SK-N-SH (cell line): ENCODE measurements at regions not wholly inside any gene's neighbourhood (a gene's known extent, or its start where the extent isn't known, plus 50 kb on each side); places are given as distances from the start of the nearest gene placed in this dataset.

Experiments
- CTCF ChIA-PET: fragments of 300-600, 350-600 bp; formaldehyde crosslinking; extraction: SDS; loops from one replicate; lab custom pipeline; 2021; lab: Yijun Ruan, JAX
- POLR2A ChIA-PET: fragments of 350-600 bp; sonication (Branson Sonifier 250); formaldehyde crosslinking; extraction: SDS; loops from one replicate; lab custom pipeline; 2020; ENCODE audit warnings: antibody characterized with exemption, inconsistent platforms; lab: Yijun Ruan, JAX
- DNase-seq: peaks from one replicate; pipeline ENCODE4 v3.0.0; 2012
- H2AFZ ChIP-seq: fragments of 200-600 bp; sonication (generic); 2 replicates; pipeline ENCODE4 v1.8.1; 2016; ENCODE audit warnings: antibody characterized with exemption, mild to moderate bottlenecking, low read depth
- H3F3A ChIP-seq: fragments of 200-600 bp; sonication (generic); replicated peaks from 2 replicates; pipeline ENCODE3; 2016; ENCODE audit warnings: antibody characterized with exemption, mild to moderate bottlenecking; ENCODE audit not compliant: insufficient read depth
- H3K27ac ChIP-seq, 2 experiments: fragments of 200-500 bp in 1 of 2; fragments of 200-600 bp in 1 of 2; sonication (Bioruptor generic) in 1 of 2; sonication (generic), shearing (Covaris generic) in 1 of 2; 2 replicates each; pipeline versions ENCODE4 v1.5.1 to v1.6.1; 2014 to 2016; ENCODE audit warnings: low read depth in 2 of 2, inconsistent platforms in 1 of 2, low read length in 1 of 2, mild to moderate bottlenecking in 1 of 2, mixed read lengths in 1 of 2
- H3K27me3 ChIP-seq: fragments of 200-600 bp; sonication (generic), shearing (Covaris generic); 2 replicates; pipeline ENCODE4 v1.6.1; 2016; ENCODE audit warnings: mixed run types; ENCODE audit not compliant: insufficient read depth
- H3K36me3 ChIP-seq, 2 experiments: fragments of 200-500 bp in 1 of 2; fragments of 200-600 bp in 1 of 2; sonication (Bioruptor generic) in 1 of 2; sonication (generic) in 1 of 2; replicated peaks in 1 of 2; 2 replicates each; pipeline versions ENCODE3 to v1.5.1; 2014 to 2016; ENCODE audit warnings: low read length in 1 of 2, mild to moderate bottlenecking in 1 of 2; ENCODE audit not compliant: insufficient read depth in 2 of 2, control insufficient read depth in 1 of 2
- H3K4me1 ChIP-seq, 2 experiments: fragments of 200-500 bp in 1 of 2; fragments of 200-600 bp in 1 of 2; sonication (Bioruptor generic) in 1 of 2; sonication (generic), shearing (Covaris generic) in 1 of 2; 2 replicates each; pipeline versions ENCODE4 v1.5.1 to v1.6.1; 2014 to 2016; ENCODE audit warnings: low read depth in 1 of 2, low read length in 1 of 2, mixed run types in 1 of 2; ENCODE audit not compliant: insufficient read depth in 2 of 2, control insufficient read depth in 1 of 2
- H3K4me2 ChIP-seq: fragments of 200-600 bp; sonication (generic), shearing (Covaris generic); 2 replicates; pipeline ENCODE4 v1.6.1; 2017; ENCODE audit warnings: mixed run types
- H3K4me3 ChIP-seq, 2 experiments: fragments of 200-500 bp in 1 of 2; fragments of 200-600 bp in 1 of 2; sonication (Bioruptor generic) in 1 of 2; sonication (generic), shearing (Covaris generic) in 1 of 2; 2 replicates each; pipeline versions ENCODE4 v1.5.1 to v1.8.1; 2014 to 2016; ENCODE audit warnings: low read depth in 2 of 2, inconsistent platforms in 1 of 2, low read length in 1 of 2, mild to moderate bottlenecking in 1 of 2, mixed read lengths in 1 of 2, moderate library complexity in 1 of 2
- H3K79me2 ChIP-seq: fragments of 200-600 bp; sonication (generic); 2 replicates; pipeline ENCODE4 v1.8.1; 2017; ENCODE audit warnings: mild to moderate bottlenecking; ENCODE audit not compliant: insufficient read depth
- H3K9ac ChIP-seq: fragments of 200-600 bp; sonication (generic); 2 replicates; pipeline ENCODE4 v1.6.1; 2017; ENCODE audit warnings: mixed run types
- H3K9me2 ChIP-seq: fragments of 200-600 bp; sonication (generic); 2 replicates; pipeline ENCODE4 v1.6.1; 2017; ENCODE audit warnings: mixed run types
- H3K9me3 ChIP-seq: fragments of 200-600 bp; sonication (generic); 2 replicates; pipeline ENCODE4 v1.6.1; 2017; ENCODE audit warnings: mixed run types, mild to moderate bottlenecking, moderate library complexity
- H4K20me1 ChIP-seq: fragments of 200-600 bp; sonication (generic); 2 replicates; pipeline ENCODE4 v1.6.1; 2017; ENCODE audit warnings: mild to moderate bottlenecking, mixed run types; ENCODE audit not compliant: insufficient read depth
- CHD2 ChIP-seq: fragments of 150-350 bp; IDR thresholded peaks from 2 replicates; pipeline ENCODE4 v1.6.1; 2018; ENCODE audit warnings: low read length; ENCODE audit not compliant: partially characterized antibody
- EP300 ChIP-seq, 2 experiments: IDR thresholded peaks; 2 replicates each; pipeline versions ENCODE4 v1.4.0 to v1.6.1; 2012; ENCODE audit warnings: borderline replicate concordance in 1 of 2, low read depth in 1 of 2, low read length in 1 of 2
- EZH2phosphoT487 ChIP-seq: fragments of 200-600 bp; sonication (generic); IDR thresholded peaks from 2 replicates; pipeline ENCODE4 v1.6.1; 2017; ENCODE audit warnings: low read depth, mixed run types, mild to moderate bottlenecking, antibody characterized with exemption, moderate library complexity, borderline replicate concordance
- FOXJ3 ChIP-seq: sonication (generic); formaldehyde crosslinking; IDR thresholded peaks from 2 replicates; pipeline ENCODE4 v1.5.1; 2020; ENCODE audit warnings: mild to moderate bottlenecking, missing genetic modification reagents
- FOXM1 ChIP-seq: IDR thresholded peaks from 2 replicates; pipeline ENCODE4 v1.4.0; 2012; ENCODE audit warnings: low read depth, mild to moderate bottlenecking
- GABPA ChIP-seq: IDR thresholded peaks from 2 replicates; pipeline ENCODE4 v1.4.0; 2012; ENCODE audit warnings: low read depth, mild to moderate bottlenecking
- GATA2 ChIP-seq: sonication (generic); formaldehyde crosslinking; IDR thresholded peaks from 2 replicates; pipeline ENCODE4 v1.5.0; 2020; ENCODE audit warnings: mild to moderate bottlenecking, missing genetic modification reagents
- MXI1 ChIP-seq: IDR thresholded peaks from 2 replicates; pipeline ENCODE4 v1.6.1; 2012; ENCODE audit warnings: mild to moderate bottlenecking, low read depth, low read length, improper control_type of control experiment
- NRF1 ChIP-seq: IDR thresholded peaks from 2 replicates; pipeline ENCODE4 v1.6.1; 2012; ENCODE audit warnings: low read depth, mild to moderate bottlenecking, low read length
- RAD21 ChIP-seq: IDR thresholded peaks from 2 replicates; pipeline ENCODE4 v1.6.1; 2012; ENCODE audit warnings: mild to moderate bottlenecking, low read length
- RCOR1 ChIP-seq: fragments of 150-350 bp; IDR thresholded peaks from 2 replicates; pipeline ENCODE4 v1.6.1; 2017; ENCODE audit warnings: antibody characterized with exemption, low read length
- RFX5 ChIP-seq: IDR thresholded peaks from 2 replicates; pipeline ENCODE4 v1.6.1; 2012; ENCODE audit warnings: mild to moderate bottlenecking, improper control_type of control experiment, low read length
- TCF12 ChIP-seq: IDR thresholded peaks from 2 replicates; pipeline ENCODE4 v1.4.0; 2012
- TEAD4 ChIP-seq: IDR thresholded peaks from 2 replicates; pipeline ENCODE4 v1.4.0; 2012; ENCODE audit warnings: mild to moderate bottlenecking, borderline replicate concordance; ENCODE audit not compliant: insufficient read depth
- YY1 ChIP-seq: IDR thresholded peaks from 2 replicates; pipeline ENCODE4 v1.4.0; 2012; ENCODE audit warnings: low read depth, mild to moderate bottlenecking
- WGBS: methylation state at CpG from one replicate; pipeline ENCODE4 v1.1.6; 2017; ENCODE audit warnings: low lambda C conversion rate; 5-methylcytosine and 5-hydroxymethylcytosine counted together
- TF ChIP-seq, protein P1 (sequence below): fragments of 200-600 bp; sonication (generic); IDR thresholded peaks from 2 replicates; pipeline ENCODE4 v1.6.1; 2017; ENCODE audit warnings: antibody characterized with exemption, mild to moderate bottlenecking, moderate library complexity
- TF ChIP-seq, protein P2 (sequence below): fragments of 150-350 bp; IDR thresholded peaks from 2 replicates; pipeline ENCODE4 v1.6.1; 2017; ENCODE audit warnings: antibody characterized with exemption, low read length, low read depth, borderline replicate concordance
- TF ChIP-seq, protein P3 (sequence below): IDR thresholded peaks from 2 replicates; pipeline ENCODE4; 2012

DNA sequence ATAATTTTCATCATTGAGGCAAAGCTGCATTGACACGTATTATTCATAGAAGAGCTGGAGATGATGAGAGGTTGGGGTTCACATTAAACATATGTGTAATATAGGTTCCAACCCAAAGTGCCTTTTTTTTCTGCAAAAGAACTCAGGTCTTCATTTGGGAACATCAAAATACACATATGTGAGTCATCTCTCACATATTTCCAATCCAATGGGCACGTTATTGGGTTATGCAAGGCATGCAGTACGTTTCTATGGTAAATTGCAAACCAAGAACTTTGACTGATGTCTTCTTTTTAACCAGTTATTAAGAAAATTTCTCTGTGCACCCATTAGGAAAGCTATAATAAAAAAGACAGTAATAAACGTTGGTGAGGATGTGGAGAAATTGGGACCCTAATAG lies 150.3 kb upstream of the FAM9B start:
- H3K4me2 ChIP-seq: no peak overlapping the region
- H3F3A ChIP-seq: no peaks in the 10 kb centered on the region
- 16% methylated on average over 4 of the region's 4 CpGs for WGBS
- POLR2A ChIA-PET: no interaction called here
- H3K27me3 ChIP-seq: peaks cover 7% of the 10 kb centered on the region; the same call in 1 of the 2 replicates
- no peaks in the 10 kb centered on the region for H4K20me1 ChIP-seq
- no peaks in the 10 kb centered on the region for H3K9me3 ChIP-seq
- H3K9me2 ChIP-seq: no peaks in the 10 kb centered on the region
- H3K79me2 ChIP-seq: no peaks in the 10 kb centered on the region
- no peak overlapping the region for H3K9ac ChIP-seq
- DNase-seq: no peak
- H3K27ac ChIP-seq: no peak overlapping the region
- TF ChIP-seq TEAD4 (no peak), GATA2 (CRISPR knock-in tag) (no peak), GABPA (no peak), RFX5 (no peak), MXI1 (no peak), FOXM1 (no peak), YY1 (no peak), FOXJ3 (no peak)
- TF ChIP-seq, protein P1, sequence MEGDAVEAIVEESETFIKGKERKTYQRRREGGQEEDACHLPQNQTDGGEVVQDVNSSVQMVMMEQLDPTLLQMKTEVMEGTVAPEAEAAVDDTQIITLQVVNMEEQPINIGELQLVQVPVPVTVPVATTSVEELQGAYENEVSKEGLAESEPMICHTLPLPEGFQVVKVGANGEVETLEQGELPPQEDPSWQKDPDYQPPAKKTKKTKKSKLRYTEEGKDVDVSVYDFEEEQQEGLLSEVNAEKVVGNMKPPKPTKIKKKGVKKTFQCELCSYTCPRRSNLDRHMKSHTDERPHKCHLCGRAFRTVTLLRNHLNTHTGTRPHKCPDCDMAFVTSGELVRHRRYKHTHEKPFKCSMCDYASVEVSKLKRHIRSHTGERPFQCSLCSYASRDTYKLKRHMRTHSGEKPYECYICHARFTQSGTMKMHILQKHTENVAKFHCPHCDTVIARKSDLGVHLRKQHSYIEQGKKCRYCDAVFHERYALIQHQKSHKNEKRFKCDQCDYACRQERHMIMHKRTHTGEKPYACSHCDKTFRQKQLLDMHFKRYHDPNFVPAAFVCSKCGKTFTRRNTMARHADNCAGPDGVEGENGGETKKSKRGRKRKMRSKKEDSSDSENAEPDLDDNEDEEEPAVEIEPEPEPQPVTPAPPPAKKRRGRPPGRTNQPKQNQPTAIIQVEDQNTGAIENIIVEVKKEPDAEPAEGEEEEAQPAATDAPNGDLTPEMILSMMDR: no peak
- TF ChIP-seq, protein P2, sequence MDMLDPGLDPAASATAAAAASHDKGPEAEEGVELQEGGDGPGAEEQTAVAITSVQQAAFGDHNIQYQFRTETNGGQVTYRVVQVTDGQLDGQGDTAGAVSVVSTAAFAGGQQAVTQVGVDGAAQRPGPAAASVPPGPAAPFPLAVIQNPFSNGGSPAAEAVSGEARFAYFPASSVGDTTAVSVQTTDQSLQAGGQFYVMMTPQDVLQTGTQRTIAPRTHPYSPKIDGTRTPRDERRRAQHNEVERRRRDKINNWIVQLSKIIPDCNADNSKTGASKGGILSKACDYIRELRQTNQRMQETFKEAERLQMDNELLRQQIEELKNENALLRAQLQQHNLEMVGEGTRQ: no peak
- TF ChIP-seq, all 33 proteins: peak for 0
- Histone ChIP-seq H3K4me3 (no peak overlapping the region), H3K4me1 (peaks cover 0 to 12% of the 10 kb centered on the region in 2 experiments; a peak in 2 of 4 replicates), H3K36me3 (no peaks in the 10 kb centered on the region), H2AFZ (no peak overlapping the region)
- CTCF ChIA-PET: no interaction called here

DNA sequence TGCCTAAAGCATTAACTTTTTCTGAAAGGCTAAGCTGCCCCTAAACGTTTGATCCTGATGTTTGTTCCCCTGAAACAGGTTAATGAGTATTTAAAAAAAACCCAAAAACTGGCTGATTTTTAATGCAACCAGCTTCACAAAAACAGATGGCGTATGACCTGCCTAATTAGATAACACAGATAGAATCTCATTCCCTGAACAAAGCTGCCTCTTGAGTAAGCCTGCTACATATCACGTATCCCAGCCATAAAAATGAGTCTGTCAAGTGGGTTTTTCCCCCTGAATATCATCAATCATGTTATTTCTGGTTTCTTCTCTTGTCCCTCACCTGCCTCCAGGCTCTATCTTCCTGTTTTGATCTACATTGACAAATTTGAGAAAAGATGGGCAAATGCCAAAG lies 154.2 kb upstream of the FAM9B start:
- Histone ChIP-seq H3K4me1 (peaks cover 0 to 20% of the 10 kb centered on the region in 2 experiments; a peak in 2 of 4 replicates), H2AFZ (no peak overlapping the region), H3K36me3 (no peaks in the 10 kb centered on the region), H3K27me3 (peaks cover 7% of the 10 kb centered on the region; the same call in 1 of the 2 replicates), H3F3A (no peaks in the 10 kb centered on the region), H3K4me2 (no peak overlapping the region), H3K9me3 (no peaks in the 10 kb centered on the region), H3K9me2 (no peaks in the 10 kb centered on the region), H3K79me2 (no peaks in the 10 kb centered on the region), H3K27ac (peak overlapping the region in 1 of 2 experiments; percentile 84; a peak in 2 of 4 replicates), H3K4me3 (no peak overlapping the region), H4K20me1 (no peaks in the 10 kb centered on the region), H3K9ac (no peak overlapping the region)
- DNase-seq: peak; percentile 59
- POLR2A ChIA-PET: interaction anchor here (1.3 kb wide), 1 partner anchor 275 kb away, joined by 3 read pairs; no protein-coding TSS in a partner anchor
- CTCF ChIA-PET: interaction anchor here (0.7 to 1.6 kb wide), 4 partner anchors 10 to 932 kb away, joined by 3 to 4 read pairs (median 3); no protein-coding TSS in a partner anchor
- TF ChIP-seq GATA2 (CRISPR knock-in tag) (peak; percentile 89), EP300 (IDR thresholded peaks at IDR 0.05; ENCODE audit: borderline replicate concordance in 1 of 2, low read depth in 1 of 2, low read length in 1 of 2) (peak in 1 of 2 experiments; percentile 91; a peak in 2 of 4 replicates), NRF1 (no peak), RAD21 (peak; percentile 9; the same call in 1 of the 2 replicates), RCOR1 (peak; percentile 56; the same call in 1 of the 2 replicates), TCF12 (0 out of 2 replicates have a peak, but pooled peaks have one; percentile 9), EZH2phosphoT487 (no peak), CHD2 (peak; percentile 67), RFX5 (no peak)
- TF ChIP-seq, protein P2: no peak
- TF ChIP-seq, protein P3, sequence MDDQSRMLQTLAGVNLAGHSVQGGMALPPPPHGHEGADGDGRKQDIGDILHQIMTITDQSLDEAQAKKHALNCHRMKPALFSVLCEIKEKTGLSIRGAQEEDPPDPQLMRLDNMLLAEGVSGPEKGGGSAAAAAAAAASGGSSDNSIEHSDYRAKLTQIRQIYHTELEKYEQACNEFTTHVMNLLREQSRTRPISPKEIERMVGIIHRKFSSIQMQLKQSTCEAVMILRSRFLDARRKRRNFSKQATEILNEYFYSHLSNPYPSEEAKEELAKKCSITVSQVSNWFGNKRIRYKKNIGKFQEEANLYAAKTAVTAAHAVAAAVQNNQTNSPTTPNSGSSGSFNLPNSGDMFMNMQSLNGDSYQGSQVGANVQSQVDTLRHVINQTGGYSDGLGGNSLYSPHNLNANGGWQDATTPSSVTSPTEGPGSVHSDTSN: no peak
- 10% methylated on average over 3 of the region's 3 CpGs for WGBS
